ENCODE measurements at regions not wholly inside any gene's neighbourhood (a gene's known extent, or its start where the extent isn't known, plus 50 kb on each side); places are given as distances from the start of the nearest gene placed in this dataset.

DNA sequence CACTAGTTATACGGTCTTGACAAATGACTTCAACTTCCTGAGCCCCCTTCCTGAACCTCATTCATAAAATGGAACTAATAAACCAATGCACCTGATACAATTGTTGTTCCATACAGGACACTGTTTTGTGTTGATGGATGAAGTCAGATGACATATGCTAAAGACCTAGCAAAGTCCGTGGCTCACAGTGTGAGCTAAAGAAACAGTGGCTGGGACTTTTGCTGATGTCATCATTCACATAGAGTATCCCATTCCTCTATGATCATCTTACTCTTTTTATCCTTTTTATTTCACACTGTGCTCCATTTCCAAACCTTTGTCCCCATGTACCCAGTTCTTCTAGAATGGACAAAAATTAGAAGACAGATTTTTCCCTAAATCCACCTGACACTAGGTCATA lies 83.7 kb upstream of the KAZN start:
- DNase-seq, result no peak

DNA sequence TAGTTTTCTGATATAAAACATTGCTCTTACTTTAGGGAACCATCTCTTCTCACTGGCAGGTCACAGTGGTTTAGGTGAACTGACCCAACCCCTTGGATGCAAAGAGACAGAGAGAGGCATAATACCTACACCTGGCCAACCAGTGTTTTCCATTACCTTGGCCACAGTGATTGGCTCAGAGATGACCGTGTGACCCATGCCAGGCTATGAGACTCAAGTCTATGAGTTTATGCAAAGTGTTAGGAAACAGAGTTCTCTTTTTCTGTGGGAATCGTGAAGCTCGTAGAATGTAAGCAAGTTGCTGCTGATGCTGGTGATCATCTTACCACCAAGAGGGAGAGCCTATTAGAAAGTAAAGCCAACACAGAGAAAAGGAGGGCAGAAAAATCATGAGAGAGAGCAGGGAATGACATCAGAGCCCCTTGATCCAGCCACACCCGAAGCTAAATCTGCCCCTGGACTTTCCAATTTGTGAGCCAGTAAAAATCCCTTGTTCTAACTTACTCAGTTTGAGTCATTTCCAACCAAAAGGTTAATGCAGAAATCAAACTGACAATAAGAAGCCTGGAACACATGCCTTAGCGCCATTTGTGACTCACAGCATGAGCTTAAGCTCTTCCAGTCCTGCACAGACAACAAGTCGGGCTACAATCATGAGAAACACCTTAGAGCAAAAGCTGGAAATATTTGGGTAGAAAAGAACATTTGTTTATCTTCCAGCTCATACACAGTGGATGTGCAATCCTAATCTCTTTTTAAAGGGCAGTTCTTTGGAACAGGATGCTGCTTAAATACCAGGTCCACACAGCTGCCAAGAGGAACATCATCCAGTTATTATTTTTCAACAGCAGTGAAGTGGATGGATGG lies 81.3 kb upstream of the KAZN start:
- no peak for DNase-seq

DNA sequence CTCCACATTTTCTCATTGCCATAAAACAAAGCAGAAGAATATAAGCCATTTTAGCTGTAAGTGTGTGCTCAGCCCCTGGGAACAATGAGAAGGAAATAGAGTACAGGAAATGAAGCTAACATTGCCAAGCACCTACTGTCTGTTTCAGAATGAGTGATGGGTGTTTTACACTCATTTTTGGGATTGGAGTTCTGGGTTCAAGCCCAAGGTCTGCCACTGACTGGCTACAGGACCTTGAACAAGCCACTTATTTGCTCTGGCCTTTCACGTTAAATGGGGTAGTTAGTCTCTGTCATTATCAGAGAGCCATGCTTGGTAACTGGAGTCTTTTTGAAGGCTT lies 80.7 kb upstream of the KAZN start:
- DNase-seq, result no peak

DNA sequence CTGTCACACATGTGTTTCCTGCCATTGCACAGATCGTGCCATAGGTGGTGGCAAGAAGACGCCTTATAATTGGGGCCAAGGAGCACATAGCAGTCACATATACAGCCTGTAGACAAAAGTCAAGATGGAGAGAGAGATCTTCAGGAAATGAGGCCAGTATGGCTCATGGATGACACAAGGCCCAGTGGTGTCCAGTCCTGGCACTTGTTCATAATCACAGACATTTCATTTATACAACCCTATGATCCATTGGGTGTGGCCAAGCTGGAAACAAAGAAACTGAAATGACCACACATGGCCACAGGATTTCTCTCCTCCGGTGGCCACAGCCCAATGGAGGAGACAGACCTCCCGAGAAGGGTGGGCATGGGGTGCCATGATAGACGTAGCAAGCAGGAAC lies 78.5 kb upstream of the KAZN start:
- no peak for DNase-seq

DNA sequence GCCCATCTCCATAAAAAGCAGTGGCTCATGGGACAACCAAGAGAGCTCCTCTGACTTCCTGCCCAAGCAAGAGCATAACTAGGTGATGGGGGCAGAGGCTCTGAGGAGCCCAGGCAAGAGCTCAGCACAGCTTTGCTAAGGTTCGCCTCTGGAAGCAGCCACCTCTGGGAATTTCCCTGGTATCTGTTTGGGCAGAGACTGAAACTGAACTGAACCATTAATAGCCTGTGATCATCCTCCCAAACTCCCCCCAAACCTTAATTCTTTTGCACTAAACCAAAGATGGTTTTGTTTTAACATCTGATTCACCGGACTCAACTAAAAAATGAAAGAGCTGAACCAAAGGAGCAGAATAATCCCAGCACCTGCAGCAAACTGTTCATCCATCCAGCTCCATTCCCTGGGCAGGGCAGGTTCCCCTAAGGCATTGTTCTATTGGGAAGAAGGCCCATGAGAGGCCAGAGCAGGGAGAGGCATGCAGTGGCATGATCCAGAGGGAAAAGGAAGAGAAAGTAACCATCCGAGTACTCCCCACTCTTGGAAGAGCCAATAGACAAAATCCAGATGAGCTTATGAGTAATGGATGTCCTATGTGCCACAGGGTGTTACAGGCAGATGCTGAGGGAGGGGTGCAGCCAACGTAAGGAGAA lies 77.8 kb upstream of the KAZN start:
- DNase-seq, result no peak

DNA sequence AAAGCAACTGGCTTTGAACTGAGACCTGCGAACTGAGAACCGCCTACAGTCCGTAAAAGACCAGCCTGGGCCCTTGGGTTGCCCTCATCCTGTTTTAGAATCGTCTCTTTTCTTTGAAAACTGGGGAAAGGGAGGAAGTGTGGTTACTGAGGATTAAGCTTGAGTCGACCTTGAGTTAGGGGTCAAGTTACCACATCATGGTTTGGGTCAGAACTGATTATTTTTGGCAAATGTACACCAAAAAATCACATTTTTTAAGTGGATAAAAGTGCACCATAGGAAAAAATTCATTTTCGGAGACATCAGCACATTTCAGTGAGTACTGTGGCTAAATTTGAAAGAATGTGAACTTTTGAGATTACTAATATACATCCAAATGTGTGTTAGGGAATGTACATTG lies 76.9 kb upstream of the KAZN start:
- no peak for DNase-seq

DNA sequence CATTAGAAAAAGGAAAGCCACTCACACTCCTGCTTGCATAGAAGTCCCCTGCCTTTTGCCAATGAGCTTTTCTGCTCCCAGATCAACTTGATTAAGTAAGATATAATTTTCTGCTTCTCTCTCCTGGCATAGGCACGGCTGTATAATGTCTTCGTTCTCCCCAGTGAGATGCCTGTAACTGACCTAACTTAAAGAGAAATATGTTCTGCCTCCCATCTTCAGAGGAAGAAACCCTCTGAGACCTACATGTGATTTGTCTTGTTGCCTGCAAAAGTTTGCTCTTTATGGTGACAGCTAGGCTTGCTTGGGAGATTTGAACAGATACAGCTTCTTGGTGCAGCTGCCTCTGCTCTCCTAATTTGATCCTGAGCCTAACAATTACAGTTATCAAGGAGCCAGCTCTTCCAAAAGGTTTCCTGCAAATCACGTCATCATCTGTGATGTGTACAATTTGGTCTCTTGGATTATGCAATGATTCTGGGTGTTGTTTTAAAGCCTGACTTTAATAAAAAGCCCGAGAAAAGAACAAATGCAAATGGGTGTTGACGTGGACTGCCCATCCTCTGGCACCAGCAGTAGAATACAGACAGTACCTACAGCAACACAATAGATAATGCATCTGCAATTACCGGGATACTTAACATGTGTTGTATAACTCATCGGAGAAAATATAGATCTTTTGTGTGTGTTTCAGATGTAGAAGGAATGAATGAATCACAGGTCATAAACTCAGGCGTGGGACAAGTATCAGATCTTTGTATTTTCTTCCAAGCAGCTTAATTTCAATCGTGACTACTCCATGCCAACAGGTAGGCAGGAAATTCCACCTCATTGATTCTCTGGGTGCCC lies 76.2 kb upstream of the KAZN start:
- DNase-seq, result no peak

DNA sequence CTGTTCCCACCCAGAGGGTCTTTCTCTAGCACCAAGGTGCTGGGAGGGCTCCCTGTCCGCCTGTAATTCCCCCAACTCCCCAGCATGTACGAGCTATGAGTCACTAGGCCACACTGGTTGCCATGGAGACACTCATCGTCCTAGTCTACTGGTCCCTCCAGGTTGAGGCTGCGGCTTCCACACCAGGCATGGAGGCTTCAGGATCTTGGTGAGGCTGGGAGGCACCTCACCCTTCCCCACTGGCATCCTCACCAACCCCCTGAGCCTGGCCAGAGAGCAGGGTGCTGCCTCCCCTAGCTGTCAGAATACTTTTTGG lies 75.6 kb upstream of the KAZN start:
- DNase-seq, result no peak

DNA sequence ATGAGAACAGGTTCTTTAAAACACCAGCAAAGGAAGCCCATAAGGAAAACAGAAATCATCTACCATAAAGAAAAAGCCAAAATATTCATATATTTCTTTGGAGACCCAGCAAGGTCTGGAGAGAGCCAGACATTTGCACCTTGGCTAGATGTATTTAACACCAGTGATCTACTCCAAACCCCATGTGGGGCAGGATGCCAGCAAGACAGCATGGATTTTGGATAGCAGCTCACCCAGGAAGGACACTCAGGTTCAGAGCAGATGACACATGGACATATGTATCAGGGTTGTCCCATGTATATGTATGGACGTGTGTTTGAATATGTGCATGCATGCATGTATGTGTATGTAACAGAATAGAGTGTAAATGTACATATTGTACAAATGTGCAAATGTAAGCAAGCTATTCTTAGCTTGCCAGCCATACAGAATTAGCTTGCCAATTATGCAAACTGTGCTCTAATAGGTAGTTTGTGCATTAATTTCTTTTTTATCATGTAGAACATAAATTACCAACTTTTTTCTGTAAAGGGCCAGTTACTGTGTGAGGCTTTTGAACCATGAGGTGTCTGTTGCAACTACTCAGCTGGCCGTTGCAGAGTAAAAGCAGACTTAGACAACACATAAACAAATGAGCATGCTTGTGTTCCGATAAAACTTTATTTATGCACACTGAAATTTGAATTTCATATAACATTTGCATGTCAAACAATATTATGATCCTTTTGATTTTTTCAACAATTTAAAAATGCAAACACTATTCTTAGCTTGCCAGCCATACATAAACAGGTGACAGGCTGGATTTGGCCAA lies 73.5 kb upstream of the KAZN start:
- DNase-seq, result no peak

DNA sequence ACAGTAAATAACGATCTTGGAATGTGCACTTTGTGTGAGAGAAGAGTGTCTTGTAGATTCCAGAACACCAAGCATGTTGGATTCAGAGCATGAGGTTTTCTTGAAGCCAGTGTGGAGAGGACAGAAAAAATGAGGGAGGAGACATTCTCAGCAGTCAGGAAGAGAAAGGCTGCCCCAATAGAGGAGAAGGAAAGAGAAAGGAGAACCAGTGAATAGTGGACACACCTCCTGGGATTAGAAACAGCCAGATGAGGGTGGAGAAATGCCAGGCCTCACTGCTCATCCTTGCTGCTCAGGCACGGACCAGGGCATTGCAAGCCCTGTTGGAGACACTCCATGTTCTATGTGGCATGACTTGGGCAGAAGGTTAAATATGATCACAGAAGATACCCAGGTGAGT lies 69.0 kb upstream of the KAZN start:
- no peak for DNase-seq

DNA sequence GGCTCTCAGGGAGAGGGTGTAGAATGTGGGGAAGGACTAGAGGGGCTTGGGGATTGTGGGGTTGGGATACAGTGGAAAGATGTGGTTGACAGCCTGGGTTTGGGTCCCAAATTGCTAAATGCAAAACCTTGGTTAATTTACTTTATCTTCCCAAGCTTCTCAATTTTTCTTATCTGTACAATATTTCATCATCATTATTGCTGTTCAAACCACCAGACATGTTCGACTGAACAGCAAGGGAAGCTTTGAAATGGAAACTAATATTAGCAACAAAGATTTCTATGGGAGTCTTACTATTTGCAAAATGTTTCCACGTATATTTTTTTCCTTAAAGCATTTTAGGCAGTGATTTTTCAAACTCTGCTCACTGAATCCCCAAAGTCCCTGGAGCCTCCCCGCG lies 67.0 kb upstream of the KAZN start:
- DNase-seq, result no peak

DNA sequence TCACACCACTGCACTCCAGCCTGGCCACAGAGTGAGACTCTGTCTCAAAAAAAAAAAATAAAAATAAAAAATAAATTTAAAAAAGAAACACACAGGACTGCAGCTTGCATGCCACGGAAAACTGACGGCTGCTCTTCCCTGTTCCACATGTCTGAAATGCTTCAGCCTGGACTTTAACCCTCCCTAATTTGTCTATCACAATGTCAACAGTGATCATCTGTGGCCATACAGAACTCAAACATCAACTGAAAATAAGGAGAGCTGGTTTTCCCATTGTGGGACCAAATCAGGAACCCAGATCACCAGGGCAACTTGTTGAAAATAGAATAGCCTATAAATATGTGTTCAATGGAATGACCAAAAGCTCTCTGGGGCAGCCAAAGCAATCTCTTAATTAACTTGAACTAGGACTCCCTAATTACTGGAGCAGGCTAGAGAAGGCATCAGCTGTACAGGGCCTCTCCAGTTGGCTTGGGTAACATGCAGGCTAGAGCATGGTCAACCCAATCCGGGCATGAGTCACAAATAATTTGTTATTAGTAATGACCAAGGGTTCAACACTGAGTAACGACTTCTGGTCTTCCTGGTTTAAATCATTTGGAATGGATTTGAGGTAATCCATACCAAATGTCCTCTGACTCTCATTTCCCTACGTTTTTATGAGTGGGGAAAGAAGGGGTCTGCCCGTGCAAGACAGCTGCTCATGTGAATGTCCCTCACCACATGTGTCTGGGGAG lies 62.7 kb upstream of the KAZN start:
- DNase-seq, result no peak

DNA sequence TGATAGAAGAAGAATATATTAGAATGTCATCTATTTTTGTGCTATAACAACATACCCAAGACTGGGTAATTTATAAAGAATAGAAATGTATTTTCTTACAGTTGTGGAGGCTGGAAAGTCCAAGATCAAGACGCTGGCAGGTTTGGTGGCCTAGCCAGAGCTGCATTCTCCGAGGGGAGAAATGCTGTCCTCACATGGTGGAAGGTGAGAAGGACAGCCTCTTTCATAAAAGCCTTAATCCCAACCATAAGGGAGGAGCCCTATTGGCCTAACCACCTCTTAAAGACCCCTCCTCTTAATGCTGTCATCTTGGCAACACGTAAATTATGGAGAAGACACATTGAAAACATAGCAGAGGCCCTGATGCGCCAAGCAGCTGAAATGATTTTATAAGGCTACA lies 60.1 kb upstream of the KAZN start:
- no peak for DNase-seq

DNA sequence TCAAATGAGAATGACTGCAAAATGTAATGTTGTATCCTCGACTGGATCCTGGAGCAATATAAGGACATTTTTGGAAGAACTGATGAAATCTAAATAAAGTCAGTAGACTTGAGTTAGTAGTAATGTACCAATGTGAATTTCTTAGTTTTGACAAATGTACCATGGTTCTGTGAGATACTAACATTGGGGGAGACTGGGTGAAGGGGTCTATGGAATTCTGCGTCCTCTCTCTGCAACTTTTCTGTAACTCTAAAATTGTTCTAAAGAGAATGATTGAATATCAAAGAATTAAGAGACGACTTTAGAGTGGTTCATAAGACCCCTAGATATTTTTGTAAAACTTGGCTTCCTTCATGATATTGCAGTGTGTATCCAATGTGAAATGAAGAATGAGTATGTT lies 59.2 kb upstream of the KAZN start:
- no peak for DNase-seq

DNA sequence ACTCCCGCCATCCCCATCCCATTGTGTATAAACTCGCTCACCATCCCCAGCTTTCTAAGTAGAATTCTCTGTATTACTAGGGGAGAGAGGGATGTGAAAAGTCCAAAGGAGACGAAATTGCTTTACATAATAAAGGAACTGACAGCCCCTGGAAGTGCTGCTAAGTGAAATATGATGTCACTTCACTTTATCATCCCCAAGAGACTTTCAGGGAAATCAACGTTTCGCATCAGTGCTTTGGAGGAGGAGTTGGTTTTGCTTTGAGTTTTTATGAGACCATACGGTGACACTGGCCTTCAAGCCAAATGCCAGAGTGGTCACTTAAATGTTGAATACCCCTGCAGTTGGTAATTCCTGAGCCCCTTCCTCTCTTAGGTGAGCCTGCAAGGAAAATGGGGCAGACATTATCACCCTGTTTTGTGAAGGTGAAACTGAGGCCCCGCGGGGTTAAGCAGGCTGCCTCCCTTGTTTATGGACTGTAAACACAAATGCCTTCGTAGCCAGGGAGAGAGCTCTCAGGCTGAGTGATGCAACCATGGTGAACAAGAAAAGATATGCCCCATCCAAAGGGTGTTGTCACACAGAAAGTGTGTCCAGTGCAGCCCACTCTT lies 58.4 kb upstream of the KAZN start:
- no peak for DNase-seq

DNA sequence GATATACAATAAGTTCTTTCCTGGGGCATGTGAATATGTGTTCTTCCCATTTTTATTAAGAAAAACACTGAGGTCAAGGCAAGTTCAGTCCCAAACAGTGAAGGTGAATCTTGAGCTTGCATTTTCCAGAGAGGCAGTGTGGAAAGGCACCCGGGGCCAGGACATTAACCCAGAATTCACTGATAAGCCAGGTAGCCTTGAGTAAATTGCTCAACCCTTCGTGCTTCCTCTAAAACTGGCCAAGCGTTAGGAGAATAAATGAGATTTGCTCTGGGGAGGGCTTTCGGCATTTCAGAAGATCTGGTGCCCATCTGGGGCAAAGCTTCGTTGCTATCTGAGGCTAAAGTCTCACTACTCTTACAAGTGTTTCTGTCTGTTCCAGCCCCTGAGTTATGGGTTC lies 57.1 kb upstream of the KAZN start:
- no peak for DNase-seq

DNA sequence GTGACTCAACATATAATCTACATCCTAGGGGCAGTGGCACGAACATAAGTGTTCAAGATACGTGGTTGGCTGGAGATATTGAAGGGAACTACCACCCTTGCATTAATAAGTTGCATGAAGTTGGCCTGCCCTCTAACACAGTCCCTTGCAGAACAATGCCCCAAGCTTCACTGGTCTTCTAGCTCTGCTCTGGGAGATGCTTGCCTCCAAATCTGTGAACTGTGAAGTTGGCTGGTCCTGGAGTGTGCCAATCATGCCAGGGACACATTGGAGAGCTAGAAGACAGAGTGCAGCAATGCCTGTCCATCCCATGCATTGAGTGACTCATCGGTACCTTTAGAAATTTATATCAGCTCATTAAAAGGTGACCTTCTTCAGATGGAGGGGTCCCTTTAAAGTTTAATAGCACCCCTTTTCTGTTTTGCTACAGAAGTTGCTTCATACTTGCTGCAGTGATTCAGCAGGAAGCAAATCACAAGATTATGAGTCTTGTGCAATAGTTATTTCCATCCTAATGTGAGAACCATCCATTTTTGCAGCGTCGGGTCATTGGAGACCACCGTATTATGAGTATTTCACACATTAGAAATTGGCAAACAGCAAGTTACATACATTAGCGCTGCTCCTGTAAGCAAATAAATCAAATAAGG lies 55.2 kb upstream of the KAZN start:
- DNase-seq, result no peak

DNA sequence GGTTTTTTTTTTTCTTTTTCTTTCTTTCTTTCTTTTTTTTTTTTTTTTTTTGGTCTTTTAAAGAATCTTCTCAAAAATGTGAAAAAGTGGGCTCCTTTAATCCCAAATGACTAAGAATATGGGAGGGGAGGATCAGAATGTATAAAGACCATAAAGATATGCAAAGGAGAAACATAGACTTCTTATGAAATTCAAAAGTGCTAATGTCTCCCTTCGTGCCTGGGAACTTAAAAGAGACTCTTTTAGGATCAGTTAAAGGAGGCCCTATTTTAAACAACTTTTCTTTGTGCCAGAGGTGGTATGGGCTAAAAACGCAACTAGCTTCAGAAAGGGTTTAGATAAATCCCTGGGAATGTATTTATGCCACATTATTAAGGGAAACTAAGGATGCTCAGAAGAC lies 54.2 kb upstream of the KAZN start:
- DNase-seq, result no peak

DNA sequence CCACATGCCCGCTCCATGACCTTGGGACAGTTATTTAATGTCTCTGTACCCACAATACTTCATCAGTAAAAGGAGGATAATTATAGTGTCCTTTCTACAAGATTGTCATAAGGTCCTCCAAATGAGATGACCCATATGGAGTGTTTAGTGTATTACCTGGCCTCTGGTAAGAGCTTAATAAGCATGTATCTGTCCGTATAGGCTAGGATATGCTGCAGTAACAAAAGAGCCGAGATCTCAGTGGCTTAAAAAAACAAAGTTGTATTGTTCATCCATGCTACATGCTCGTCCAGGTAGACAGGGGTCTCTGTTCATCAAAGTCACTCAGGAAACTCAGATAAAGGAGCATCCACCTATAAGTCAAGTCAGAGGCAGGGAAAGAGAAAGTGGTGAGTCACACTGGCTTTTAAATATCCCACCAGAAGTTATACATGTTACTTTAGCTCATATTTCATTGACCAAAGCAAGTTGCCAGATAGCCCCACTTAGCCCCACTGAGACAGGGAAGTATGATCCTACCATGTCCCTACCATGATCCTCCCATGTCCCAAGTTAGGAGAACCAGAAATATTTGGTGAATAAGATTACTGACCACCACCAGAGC lies 53.0 kb upstream of the KAZN start:
- DNase-seq, result no peak

DNA sequence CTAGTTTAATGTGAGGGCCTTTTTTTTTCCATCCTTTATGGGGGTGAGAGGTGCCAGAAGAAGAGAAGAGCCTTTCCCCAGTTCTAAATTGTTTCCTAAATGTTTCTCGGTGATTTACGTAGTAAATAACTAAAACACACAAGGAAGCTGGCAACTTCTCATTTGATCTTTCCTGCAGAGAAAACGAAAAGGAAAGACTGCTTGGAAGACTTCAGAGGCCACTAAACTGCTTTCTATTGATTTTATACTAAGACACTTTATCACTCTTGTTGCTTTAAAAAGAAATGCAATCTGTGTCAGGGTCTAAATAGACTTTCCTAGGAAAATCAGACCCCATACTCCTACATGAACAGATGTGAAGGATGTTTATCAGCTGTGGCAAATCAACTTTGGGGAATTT lies 52.1 kb upstream of the KAZN start:
- DNase-seq, result no peak
